ENCODE measurements at regions not wholly inside any gene's neighbourhood (a gene's known extent, or its start where the extent isn't known, plus 50 kb on each side); places are given as distances from the start of the nearest gene placed in this dataset.

DNA sequence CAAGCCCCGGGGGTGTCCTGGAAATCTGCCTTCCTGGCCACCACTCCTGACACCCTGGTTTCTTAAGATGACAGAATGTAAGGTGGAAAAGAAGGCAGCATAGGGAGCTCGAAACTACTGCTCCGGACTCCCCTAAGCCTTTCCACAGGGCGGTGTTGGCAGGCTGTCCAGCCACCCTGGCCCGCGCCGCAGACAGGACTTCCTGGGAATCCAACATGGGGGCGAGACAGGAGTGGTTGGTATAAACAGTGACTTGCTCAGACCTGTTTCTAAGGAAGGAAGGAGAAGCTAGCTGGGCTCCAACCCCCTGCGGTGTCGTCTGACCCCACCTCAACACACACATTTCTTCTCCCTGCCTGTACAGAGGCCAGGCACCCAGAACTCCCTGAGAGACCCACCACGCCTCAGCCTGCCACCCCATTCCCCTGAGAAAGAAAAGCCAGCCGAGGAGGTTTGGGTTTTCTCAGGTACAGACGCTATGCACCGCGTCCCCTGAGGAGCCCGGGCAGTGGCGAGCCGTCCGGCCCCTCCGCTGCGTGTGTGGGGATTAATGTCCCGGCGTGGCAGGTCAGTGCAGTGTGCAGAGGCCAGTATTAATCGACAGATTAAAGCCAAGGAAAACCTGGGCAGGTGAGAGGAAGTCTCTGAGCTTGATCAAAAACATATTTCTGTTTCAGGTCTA lies 349.6 kb upstream of the MKI67 start:
- no peak for TF ChIP-seq CTCF (conservative IDR thresholded peaks at IDR 0.05)
- Mint-ChIP-seq H3K27ac (ENCODE audit: unreplicated experiment) (no peak overlapping the region), H3K4me1 (no peaks in the 10 kb centered on the region), H3K9me3 (no peaks in the 10 kb centered on the region), H3K36me3 (ENCODE audit: low read depth) (no peaks in the 10 kb centered on the region), H3K27me3 (ENCODE audit: low read depth) (no peaks in the 10 kb centered on the region), H3K4me3 (no peak overlapping the region)
- DNase-seq (ENCODE audit: low read depth, low spot score) = no peak

- TF ChIP-seq CTCF (conservative IDR thresholded peaks at IDR 0.05) = no peak
- Mint-ChIP-seq H3K36me3 (ENCODE audit: low read depth) (no peaks in the 10 kb centered on the region), H3K4me1 (no peaks in the 10 kb centered on the region), H3K9me3 (no peaks in the 10 kb centered on the region), H3K27me3 (ENCODE audit: low read depth) (no peaks in the 10 kb centered on the region), H3K4me3 (no peak overlapping the region), H3K27ac (ENCODE audit: unreplicated experiment) (no peak overlapping the region)
- no peak for DNase-seq (ENCODE audit: low read depth, low spot score)
Measured at GRCh38 chr10:128476368-128476725, 350.1 kb upstream of the MKI67 start.

DNA sequence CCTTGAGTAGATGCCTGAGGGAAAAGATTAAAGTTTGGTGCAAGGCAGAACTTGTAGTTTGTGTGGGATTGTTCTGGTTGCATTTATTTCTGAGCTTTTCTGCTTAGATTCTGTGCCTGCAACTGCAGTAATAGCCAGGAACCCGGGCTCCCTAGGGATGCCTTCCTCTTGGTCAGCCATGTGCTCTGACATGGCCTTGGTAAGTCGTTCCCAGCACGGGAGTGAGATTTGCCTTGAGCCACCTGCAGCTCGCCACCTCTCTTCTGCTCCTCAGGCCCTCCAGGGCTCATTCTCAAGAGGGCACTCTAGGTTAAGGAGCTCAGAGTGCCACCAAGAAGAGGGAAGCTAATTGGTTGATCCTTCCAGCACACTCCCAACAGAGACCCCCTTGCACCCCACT lies 350.6 kb upstream of the MKI67 start:
- Mint-ChIP-seq H3K4me1 (no peaks in the 10 kb centered on the region), H3K27ac (ENCODE audit: unreplicated experiment) (no peak overlapping the region), H3K4me3 (no peak overlapping the region), H3K9me3 (no peaks in the 10 kb centered on the region), H3K27me3 (ENCODE audit: low read depth) (no peaks in the 10 kb centered on the region), H3K36me3 (ENCODE audit: low read depth) (no peaks in the 10 kb centered on the region)
- TF ChIP-seq CTCF (conservative IDR thresholded peaks at IDR 0.05) = no peak
- no peak for DNase-seq (ENCODE audit: low read depth, low spot score)

DNA sequence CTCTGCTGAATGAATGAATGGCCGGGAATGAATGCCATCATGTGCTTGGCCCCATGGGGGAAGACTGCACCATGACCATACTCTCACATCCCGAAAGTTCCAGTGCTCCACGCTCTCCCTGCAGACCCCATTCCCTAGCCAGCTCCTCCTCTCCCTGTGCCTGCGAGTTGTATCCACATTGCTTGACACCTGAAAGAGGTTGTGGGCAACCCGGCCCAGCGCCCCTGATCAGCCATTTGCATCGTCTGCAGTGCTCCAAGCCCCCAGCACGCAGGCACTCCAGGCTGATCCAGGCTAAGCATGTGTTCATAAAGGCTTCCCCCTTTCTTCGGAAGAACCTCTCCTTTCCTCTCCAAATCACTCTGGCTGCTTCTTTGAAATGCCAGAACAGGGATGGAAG lies 354.4 kb upstream of the MKI67 start:
- H3K9me3 Mint-ChIP-seq = no peaks in the 10 kb centered on the region

DNA sequence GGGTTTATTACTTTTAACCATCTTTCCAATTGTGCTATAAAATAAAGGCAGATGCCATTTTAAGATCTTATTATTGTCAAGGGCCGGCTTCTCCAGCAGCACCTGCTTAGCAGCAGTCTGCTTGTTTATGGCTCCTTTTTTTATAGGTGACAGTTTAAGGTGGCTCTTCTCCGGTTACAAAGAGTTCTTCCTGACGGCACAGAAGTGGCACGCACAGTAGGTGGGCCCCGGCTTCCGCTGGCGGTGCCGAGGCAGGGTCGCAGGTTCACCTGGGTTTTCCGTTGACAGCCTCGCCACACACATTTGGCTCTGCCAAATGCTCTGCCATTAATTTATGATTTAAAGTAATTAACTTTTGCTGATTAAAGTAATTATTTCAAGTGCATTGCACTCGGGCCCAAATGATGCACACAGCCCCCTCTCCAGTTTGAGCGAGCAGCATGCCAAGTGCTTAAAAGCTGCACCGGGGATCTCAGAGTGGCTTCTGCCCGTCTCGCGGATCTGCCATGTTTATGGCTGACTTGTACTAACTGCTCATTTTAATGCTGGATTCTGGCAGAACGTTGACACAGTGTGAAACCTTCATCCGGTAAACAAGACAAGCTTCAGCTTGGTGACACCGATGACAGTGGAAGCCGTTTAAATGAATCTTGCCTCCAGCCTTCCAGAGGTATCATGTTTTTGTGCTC lies 355.1 kb upstream of the MKI67 start:
- Mint-ChIP-seq H3K27me3 (ENCODE audit: low read depth) (no peaks in the 10 kb centered on the region), H3K27ac (ENCODE audit: unreplicated experiment) (peak overlapping the region; percentile 43), H3K9me3 (no peaks in the 10 kb centered on the region), H3K36me3 (ENCODE audit: low read depth) (no peaks in the 10 kb centered on the region), H3K4me3 (no peak overlapping the region), H3K4me1 (no peaks in the 10 kb centered on the region)
- TF ChIP-seq CTCF (conservative IDR thresholded peaks at IDR 0.05) = no peak
- no peak for DNase-seq (ENCODE audit: low read depth, low spot score)

More for the DNA sequence above, 354.4 kb upstream of the MKI67 start:
- no peaks in the 10 kb centered on the region for H3K36me3 Mint-ChIP-seq (ENCODE audit: low read depth)
- no peaks in the 10 kb centered on the region for H3K4me1 Mint-ChIP-seq
- H3K27ac Mint-ChIP-seq (ENCODE audit: unreplicated experiment) = no peak overlapping the region
- DNase-seq (ENCODE audit: low read depth, low spot score) = no peak
- H3K27me3 Mint-ChIP-seq (ENCODE audit: low read depth) = no peaks in the 10 kb centered on the region
- H3K4me3 Mint-ChIP-seq = no peak overlapping the region
- TF ChIP-seq CTCF (conservative IDR thresholded peaks at IDR 0.05) = no peak

All from neural crest cell (in vitro differentiated cells).